Panc1 (cell line): ENCODE measurements at regions not wholly inside any gene's neighbourhood (a gene's known extent, or its start where the extent isn't known, plus 50 kb on each side); places are given as distances from the start of the nearest gene placed in this dataset.

Experiments
- ATAC-seq: fragments of 200-7000 bp; cut with Tn5 transposase; 2 replicates; pipeline ENCODE4 v1.9.1; 2020; ENCODE audit warnings: mild to moderate bottlenecking, moderate library complexity
- BruUV-seq: library from RNA; stranded (reverse); fragments of 400-500 nt; replicated peaks from 2 replicates; lab custom pipeline; 2021; lab: Mats Ljungman, UMichigan
- CTCF ChIA-PET: fragments of 300-600 bp; sonication (Branson Sonifier 250); formaldehyde crosslinking; loops from one replicate; lab custom pipeline; 2022; ENCODE audit warnings: antibody characterized with exemption; lab: Charles Lee
- POLR2A ChIA-PET: fragments of 300-600 bp; sonication (Branson Sonifier 250); formaldehyde crosslinking; loops from one replicate; lab custom pipeline; 2022; ENCODE audit warnings: antibody characterized with exemption; lab: Charles Lee
- DNase-seq: peaks from one replicate; pipeline ENCODE4 v3.0.0-alpha.2; 2010; ENCODE audit warnings: low read depth, low spot score
- H3K27ac ChIP-seq: 2 replicates; pipeline ENCODE4 v1.5.1; 2011; ENCODE audit warnings: mild to moderate bottlenecking, low read length, inconsistent platforms
- H3K27me3 ChIP-seq: fragments of 200-500 bp; sonication (Bioruptor generic); 2 replicates; pipeline ENCODE4 v1.6.0; 2014; ENCODE audit warnings: low read length, inconsistent platforms; ENCODE audit not compliant: control insufficient read depth, insufficient read depth
- H3K36me3 ChIP-seq: fragments of 200-500 bp; sonication (Bioruptor generic); 2 replicates; pipeline ENCODE4 v1.5.1; 2014; ENCODE audit warnings: inconsistent platforms, mild to moderate bottlenecking, low read length, moderate library complexity; ENCODE audit not compliant: control insufficient read depth, insufficient read depth
- H3K4me1 ChIP-seq: 2 replicates; pipeline ENCODE4 v1.5.1; 2011; ENCODE audit warnings: inconsistent platforms, mild to moderate bottlenecking, low read length, moderate library complexity; ENCODE audit not compliant: control insufficient read depth, insufficient read depth
- H3K4me3 ChIP-seq, 2 experiments: 2 replicates each; pipeline ENCODE4 v1.5.1; 2011 to 2012; ENCODE audit warnings: low read depth in 2 of 2, low read length in 2 of 2, mild to moderate bottlenecking in 2 of 2, inconsistent platforms in 1 of 2, moderate library complexity in 1 of 2
- H3K9me3 ChIP-seq: fragments of 200-500 bp; sonication (Bioruptor generic); 2 replicates; pipeline ENCODE4 v1.5.1; 2014; ENCODE audit warnings: low read depth, mild to moderate bottlenecking, inconsistent platforms, low read length, moderate library complexity; ENCODE audit not compliant: control insufficient read depth, insufficient read depth
- POLR2AphosphoS5 ChIP-seq: IDR thresholded peaks from 2 replicates; pipeline ENCODE4 v1.6.1; 2012; ENCODE audit warnings: mild to moderate bottlenecking, low read depth, low read length, moderate library complexity
- SIN3A ChIP-seq: IDR thresholded peaks from 2 replicates; pipeline ENCODE4 v1.6.1; 2012; ENCODE audit warnings: low read depth, mild to moderate bottlenecking, low read length, moderate library complexity, borderline replicate concordance; ENCODE audit not compliant: insufficient read depth
- TCF7L2 ChIP-seq: IDR thresholded peaks from 2 replicates; pipeline ENCODE4 v1.6.1; 2011; ENCODE audit warnings: mild to moderate bottlenecking, low read depth, low read length, inconsistent platforms
- in situ Hi-C: cut with HindIII; loops from 2 replicates; pipeline ENCODE4 v1.10.0; 2016; ENCODE audit warnings: low sequenced_read_pairs, low pct_unique_long_range_greater_than_20kb
- intact Hi-C: fragments of 100-400 bp; cut with micrococcal nuclease; formaldehyde crosslinking; loops from one replicate; pipeline ENCODE4 v1.10.0; 2022; ENCODE audit not compliant: unreplicated experiment
- TF ChIP-seq, protein P1 (sequence below), 2 experiments: IDR thresholded peaks; 2 replicates each; pipeline ENCODE4 v1.6.1; 2011 to 2012; ENCODE audit warnings: low read depth in 2 of 2, control low read depth in 1 of 2, low read length in 1 of 2, mild to moderate bottlenecking in 1 of 2, moderate library complexity in 1 of 2; ENCODE audit not compliant: insufficient read depth in 1 of 2
- TF ChIP-seq, protein P2 (sequence below): fragments of 450-650 bp; IDR thresholded peaks from 2 replicates; pipeline ENCODE4 v1.5.1; 2017; ENCODE audit warnings: mild to moderate bottlenecking

DNA sequence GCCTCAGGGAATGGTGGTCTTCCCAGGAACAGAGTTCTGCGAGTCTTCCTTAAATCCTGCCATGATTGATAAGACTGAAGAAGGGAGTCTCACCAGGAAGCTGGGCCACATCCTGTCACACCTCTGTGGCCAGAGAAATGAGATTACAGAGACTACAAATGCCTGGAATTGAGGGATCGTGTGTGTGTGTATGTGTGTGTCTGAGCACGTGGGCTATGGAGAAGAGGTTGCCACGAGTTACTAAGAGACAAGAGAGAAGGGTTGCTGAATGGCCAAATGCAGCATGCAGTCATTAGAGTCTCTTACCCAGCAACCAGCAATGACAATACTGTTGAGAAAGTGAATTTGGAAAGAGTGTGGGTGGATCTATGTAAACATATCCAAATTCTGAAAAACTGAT is 443.1 kb downstream of the MFSD1 start:
- DNase-seq = no peak
- H3K27me3 ChIP-seq = no peaks in the 10 kb centered on the region
- POLR2A ChIA-PET = no interaction called here
- BruUV-seq = no TSS peak
- no peaks in the 10 kb centered on the region for H3K9me3 ChIP-seq
- no peak overlapping the region for H3K27ac ChIP-seq
- ATAC-seq = no peak
- TF ChIP-seq, protein P1, sequence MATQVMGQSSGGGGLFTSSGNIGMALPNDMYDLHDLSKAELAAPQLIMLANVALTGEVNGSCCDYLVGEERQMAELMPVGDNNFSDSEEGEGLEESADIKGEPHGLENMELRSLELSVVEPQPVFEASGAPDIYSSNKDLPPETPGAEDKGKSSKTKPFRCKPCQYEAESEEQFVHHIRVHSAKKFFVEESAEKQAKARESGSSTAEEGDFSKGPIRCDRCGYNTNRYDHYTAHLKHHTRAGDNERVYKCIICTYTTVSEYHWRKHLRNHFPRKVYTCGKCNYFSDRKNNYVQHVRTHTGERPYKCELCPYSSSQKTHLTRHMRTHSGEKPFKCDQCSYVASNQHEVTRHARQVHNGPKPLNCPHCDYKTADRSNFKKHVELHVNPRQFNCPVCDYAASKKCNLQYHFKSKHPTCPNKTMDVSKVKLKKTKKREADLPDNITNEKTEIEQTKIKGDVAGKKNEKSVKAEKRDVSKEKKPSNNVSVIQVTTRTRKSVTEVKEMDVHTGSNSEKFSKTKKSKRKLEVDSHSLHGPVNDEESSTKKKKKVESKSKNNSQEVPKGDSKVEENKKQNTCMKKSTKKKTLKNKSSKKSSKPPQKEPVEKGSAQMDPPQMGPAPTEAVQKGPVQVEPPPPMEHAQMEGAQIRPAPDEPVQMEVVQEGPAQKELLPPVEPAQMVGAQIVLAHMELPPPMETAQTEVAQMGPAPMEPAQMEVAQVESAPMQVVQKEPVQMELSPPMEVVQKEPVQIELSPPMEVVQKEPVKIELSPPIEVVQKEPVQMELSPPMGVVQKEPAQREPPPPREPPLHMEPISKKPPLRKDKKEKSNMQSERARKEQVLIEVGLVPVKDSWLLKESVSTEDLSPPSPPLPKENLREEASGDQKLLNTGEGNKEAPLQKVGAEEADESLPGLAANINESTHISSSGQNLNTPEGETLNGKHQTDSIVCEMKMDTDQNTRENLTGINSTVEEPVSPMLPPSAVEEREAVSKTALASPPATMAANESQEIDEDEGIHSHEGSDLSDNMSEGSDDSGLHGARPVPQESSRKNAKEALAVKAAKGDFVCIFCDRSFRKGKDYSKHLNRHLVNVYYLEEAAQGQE (IDR thresholded peaks at IDR 0.05; ENCODE audit: insufficient read depth in 1 of 2, low read depth in 2 of 2, low read length in 1 of 2) = no peak
- TF ChIP-seq SIN3A (no peak), TCF7L2 (no peak), POLR2AphosphoS5 (no peak)
- TF ChIP-seq, protein P2, sequence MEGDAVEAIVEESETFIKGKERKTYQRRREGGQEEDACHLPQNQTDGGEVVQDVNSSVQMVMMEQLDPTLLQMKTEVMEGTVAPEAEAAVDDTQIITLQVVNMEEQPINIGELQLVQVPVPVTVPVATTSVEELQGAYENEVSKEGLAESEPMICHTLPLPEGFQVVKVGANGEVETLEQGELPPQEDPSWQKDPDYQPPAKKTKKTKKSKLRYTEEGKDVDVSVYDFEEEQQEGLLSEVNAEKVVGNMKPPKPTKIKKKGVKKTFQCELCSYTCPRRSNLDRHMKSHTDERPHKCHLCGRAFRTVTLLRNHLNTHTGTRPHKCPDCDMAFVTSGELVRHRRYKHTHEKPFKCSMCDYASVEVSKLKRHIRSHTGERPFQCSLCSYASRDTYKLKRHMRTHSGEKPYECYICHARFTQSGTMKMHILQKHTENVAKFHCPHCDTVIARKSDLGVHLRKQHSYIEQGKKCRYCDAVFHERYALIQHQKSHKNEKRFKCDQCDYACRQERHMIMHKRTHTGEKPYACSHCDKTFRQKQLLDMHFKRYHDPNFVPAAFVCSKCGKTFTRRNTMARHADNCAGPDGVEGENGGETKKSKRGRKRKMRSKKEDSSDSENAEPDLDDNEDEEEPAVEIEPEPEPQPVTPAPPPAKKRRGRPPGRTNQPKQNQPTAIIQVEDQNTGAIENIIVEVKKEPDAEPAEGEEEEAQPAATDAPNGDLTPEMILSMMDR = no peak
- intact Hi-C loops = no loop called here
- H3K4me3 ChIP-seq = no peak overlapping the region
- CTCF ChIA-PET = no interaction called here
- in situ Hi-C loops = no loop called here
- no peaks in the 10 kb centered on the region for H3K36me3 ChIP-seq
- H3K4me1 ChIP-seq = no peaks in the 10 kb centered on the region

- intact Hi-C loops (no loop called here), in situ Hi-C loops (no loop called here)
- Histone ChIP-seq H3K27ac (no peak overlapping the region), H3K27me3 (no peaks in the 10 kb centered on the region), H3K9me3 (no peaks in the 10 kb centered on the region), H3K36me3 (no peaks in the 10 kb centered on the region), H3K4me1 (no peaks in the 10 kb centered on the region), H3K4me3 (no peak overlapping the region)
- BruUV-seq = no TSS peak
- ATAC-seq (no peak), DNase-seq (no peak)
- ChIA-PET CTCF (no interaction called here), POLR2A (no interaction called here)
- TF ChIP-seq TCF7L2 (no peak), SIN3A (no peak), POLR2AphosphoS5 (no peak)
- TF ChIP-seq, protein P1 (IDR thresholded peaks at IDR 0.05; ENCODE audit: insufficient read depth in 1 of 2, low read depth in 2 of 2, low read length in 1 of 2) = no peak
- TF ChIP-seq, protein P2 = no peak
Measured at GRCh38 chr3:159245871-159246270, 444.0 kb downstream of the MFSD1 start.
